ENCODE measurements at regions not wholly inside any gene's neighbourhood (a gene's known extent, or its start where the extent isn't known, plus 50 kb on each side); places are given as distances from the start of the nearest gene placed in this dataset.

- Histone ChIP-seq H3K4me3 (no peak overlapping the region), H3K27me3 (no peaks in the 10 kb centered on the region), H3K4me1 (no peaks in the 10 kb centered on the region), H3K27ac (no peak overlapping the region), H3K36me3 (no peaks in the 10 kb centered on the region), H3K9me3 (no peaks in the 10 kb centered on the region)
- intact Hi-C loops (cut with DNase I), result no loop called here
- DNase-seq (ENCODE audit: extremely low spot score in 2 of 2), result no peak
- TF ChIP-seq POLR2A (IDR thresholded peaks at IDR 0.05), result no peak
- no peak for TF ChIP-seq CTCF (IDR thresholded peaks at IDR 0.05)
- TF ChIP-seq POLR2AphosphoS5 (IDR thresholded peaks at IDR 0.05; ENCODE audit: insufficient read depth in 1 of 2, low read depth in 1 of 2), result no peak
Observed at GRCh38 chr6:8831366-8832152, 396.2 kb upstream of the SLC35B3 start.

GRCh38 chr6:8830794-8831193 lies 395.4 kb upstream of the SLC35B3 start:
- Histone ChIP-seq H3K9me3 (no peaks in the 10 kb centered on the region), H3K36me3 (no peaks in the 10 kb centered on the region), H3K4me3 (no peak overlapping the region), H3K27me3 (no peaks in the 10 kb centered on the region), H3K27ac (no peak overlapping the region), H3K4me1 (no peaks in the 10 kb centered on the region)
- intact Hi-C loops (cut with DNase I), result no loop called here
- TF ChIP-seq CTCF (IDR thresholded peaks at IDR 0.05) (no peak), POLR2A (IDR thresholded peaks at IDR 0.05) (no peak), POLR2AphosphoS5 (IDR thresholded peaks at IDR 0.05; ENCODE audit: insufficient read depth in 1 of 2, low read depth in 1 of 2) (no peak)
- DNase-seq (ENCODE audit: extremely low spot score in 2 of 2), result no peak

GRCh38 chr6:8829796-8830195 lies 394.5 kb upstream of the SLC35B3 start:
- no peak overlapping the region for H3K27ac ChIP-seq
- intact Hi-C loops (cut with DNase I), result no loop called here
- DNase-seq (ENCODE audit: extremely low spot score in 2 of 2), result no peak
- no peaks in the 10 kb centered on the region for H3K36me3 ChIP-seq
- H3K4me1 ChIP-seq, result no peaks in the 10 kb centered on the region
- no peaks in the 10 kb centered on the region for H3K9me3 ChIP-seq
- no peak overlapping the region for H3K4me3 ChIP-seq
- no peaks in the 10 kb centered on the region for H3K27me3 ChIP-seq
- TF ChIP-seq CTCF (IDR thresholded peaks at IDR 0.05) (no peak), POLR2A (IDR thresholded peaks at IDR 0.05) (no peak), POLR2AphosphoS5 (IDR thresholded peaks at IDR 0.05; ENCODE audit: insufficient read depth in 1 of 2, low read depth in 1 of 2) (no peak)

- intact Hi-C loops (cut with DNase I), result no loop called here
- DNase-seq (ENCODE audit: extremely low spot score in 2 of 2), result no peak
- Histone ChIP-seq H3K36me3 (no peaks in the 10 kb centered on the region), H3K27ac (no peak overlapping the region), H3K27me3 (no peaks in the 10 kb centered on the region), H3K9me3 (no peaks in the 10 kb centered on the region), H3K4me3 (no peak overlapping the region), H3K4me1 (no peaks in the 10 kb centered on the region)
- TF ChIP-seq POLR2A (IDR thresholded peaks at IDR 0.05) (no peak), CTCF (IDR thresholded peaks at IDR 0.05) (no peak), POLR2AphosphoS5 (IDR thresholded peaks at IDR 0.05; ENCODE audit: insufficient read depth in 1 of 2, low read depth in 1 of 2) (no peak)
Observed at GRCh38 chr6:8829296-8829695, 394.0 kb upstream of the SLC35B3 start.

GRCh38 chr6:8828376-8828775 lies 393.0 kb upstream of the SLC35B3 start:
- TF ChIP-seq POLR2AphosphoS5 (IDR thresholded peaks at IDR 0.05; ENCODE audit: insufficient read depth in 1 of 2, low read depth in 1 of 2) (no peak), POLR2A (IDR thresholded peaks at IDR 0.05) (no peak)
- no peak overlapping the region for H3K4me3 ChIP-seq
- H3K4me1 ChIP-seq, result no peaks in the 10 kb centered on the region
- no peak for DNase-seq (ENCODE audit: extremely low spot score in 2 of 2)
- no peaks in the 10 kb centered on the region for H3K27me3 ChIP-seq
- H3K9me3 ChIP-seq, result no peaks in the 10 kb centered on the region
- H3K27ac ChIP-seq, result no peak overlapping the region
- H3K36me3 ChIP-seq, result no peaks in the 10 kb centered on the region
- intact Hi-C loops (cut with DNase I), result no loop called here

Data from vagina (tissue), 2 donors.